ENCODE measurements at regions not wholly inside any gene's neighbourhood (a gene's known extent, or its start where the extent isn't known, plus 50 kb on each side); places are given as distances from the start of the nearest gene placed in this dataset.

DNA sequence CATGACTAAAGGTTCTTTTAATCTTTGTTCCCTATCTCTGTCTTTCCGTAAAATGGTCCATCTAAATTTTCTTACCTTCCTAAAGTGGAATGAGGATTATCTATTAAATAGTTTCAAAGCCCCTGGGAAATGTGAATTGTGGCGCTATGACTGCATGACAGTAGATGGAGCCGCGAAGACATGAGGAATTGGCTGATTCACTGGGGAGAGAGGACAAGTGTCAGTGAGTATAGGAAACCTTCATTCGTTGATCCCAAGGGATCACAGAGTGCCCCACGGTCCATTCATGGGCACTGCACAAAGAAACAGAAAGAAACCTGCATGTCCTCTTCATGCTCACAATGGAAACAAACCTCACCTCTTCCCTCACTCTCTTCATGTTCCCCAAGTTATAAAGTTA is 479.3 kb upstream of the BTBD3 start:
- intact Hi-C loops (cut with micrococcal nuclease; ENCODE audit: unreplicated experiment) = no loop called here
- Histone ChIP-seq H3K36me3 (ENCODE audit: control insufficient read depth in 2 of 2, insufficient read depth in 2 of 2, low read length in 1 of 2) (no peaks in the 10 kb centered on the region), H4K20me1 (ENCODE audit: control insufficient read depth, insufficient read depth) (no peaks in the 10 kb centered on the region), H3K79me2 (ENCODE audit: control insufficient read depth, insufficient read depth, low read length) (no peaks in the 10 kb centered on the region), H3K27ac (ENCODE audit: control insufficient read depth, insufficient read depth) (no peak overlapping the region), H3K4me3 (no peak overlapping the region), H3K4me2 (ENCODE audit: control insufficient read depth, insufficient read depth) (no peak overlapping the region), H3K9ac (ENCODE audit: control insufficient read depth, insufficient read depth, low read length) (no peak overlapping the region), H2AFZ (ENCODE audit: control insufficient read depth, low read depth, low read length) (no peak overlapping the region), H3K27me3 (replicated peaks in 1 of 2; ENCODE audit: control insufficient read depth in 2 of 2, insufficient read depth in 2 of 2, low read length in 1 of 2) (no peaks in the 10 kb centered on the region), H3K9me3 (replicated peaks; ENCODE audit: control insufficient read depth, insufficient read depth, low read length) (no peaks in the 10 kb centered on the region; the same call in 2 of the 3 replicates), H3K4me1 (ENCODE audit: control insufficient read depth, insufficient read depth, low read length) (no peaks in the 10 kb centered on the region)
- in situ Hi-C loops (cut with MboI) = no loop called here
- SMC1A ChIA-PET (ENCODE audit: uncharacterized antibody, unreplicated experiment) = no interaction called here
- no peak for ATAC-seq
- DNase-seq (ENCODE audit: low read depth, low spot score) = no peak
- FAIRE-seq = no peak
- no TSS peak for BruUV-seq (replicated peaks)
- CTCF ChIA-PET = no interaction called here
- RAD21 ChIA-PET (ENCODE audit: unreplicated experiment) = no interaction called here
- POLR2A ChIA-PET = interaction anchor here (1.1 kb wide), 1 partner anchor 20 kb away, joined by 3 read pairs; no protein-coding TSS in a partner anchor
- 54% methylated on average over 6 of the region's 6 CpGs for WGBS (ENCODE audit: insufficient coverage, insufficient replicate concordance, low lambda C conversion rate, missing lambda C conversion rate)
- TF ChIP-seq, protein P1, sequence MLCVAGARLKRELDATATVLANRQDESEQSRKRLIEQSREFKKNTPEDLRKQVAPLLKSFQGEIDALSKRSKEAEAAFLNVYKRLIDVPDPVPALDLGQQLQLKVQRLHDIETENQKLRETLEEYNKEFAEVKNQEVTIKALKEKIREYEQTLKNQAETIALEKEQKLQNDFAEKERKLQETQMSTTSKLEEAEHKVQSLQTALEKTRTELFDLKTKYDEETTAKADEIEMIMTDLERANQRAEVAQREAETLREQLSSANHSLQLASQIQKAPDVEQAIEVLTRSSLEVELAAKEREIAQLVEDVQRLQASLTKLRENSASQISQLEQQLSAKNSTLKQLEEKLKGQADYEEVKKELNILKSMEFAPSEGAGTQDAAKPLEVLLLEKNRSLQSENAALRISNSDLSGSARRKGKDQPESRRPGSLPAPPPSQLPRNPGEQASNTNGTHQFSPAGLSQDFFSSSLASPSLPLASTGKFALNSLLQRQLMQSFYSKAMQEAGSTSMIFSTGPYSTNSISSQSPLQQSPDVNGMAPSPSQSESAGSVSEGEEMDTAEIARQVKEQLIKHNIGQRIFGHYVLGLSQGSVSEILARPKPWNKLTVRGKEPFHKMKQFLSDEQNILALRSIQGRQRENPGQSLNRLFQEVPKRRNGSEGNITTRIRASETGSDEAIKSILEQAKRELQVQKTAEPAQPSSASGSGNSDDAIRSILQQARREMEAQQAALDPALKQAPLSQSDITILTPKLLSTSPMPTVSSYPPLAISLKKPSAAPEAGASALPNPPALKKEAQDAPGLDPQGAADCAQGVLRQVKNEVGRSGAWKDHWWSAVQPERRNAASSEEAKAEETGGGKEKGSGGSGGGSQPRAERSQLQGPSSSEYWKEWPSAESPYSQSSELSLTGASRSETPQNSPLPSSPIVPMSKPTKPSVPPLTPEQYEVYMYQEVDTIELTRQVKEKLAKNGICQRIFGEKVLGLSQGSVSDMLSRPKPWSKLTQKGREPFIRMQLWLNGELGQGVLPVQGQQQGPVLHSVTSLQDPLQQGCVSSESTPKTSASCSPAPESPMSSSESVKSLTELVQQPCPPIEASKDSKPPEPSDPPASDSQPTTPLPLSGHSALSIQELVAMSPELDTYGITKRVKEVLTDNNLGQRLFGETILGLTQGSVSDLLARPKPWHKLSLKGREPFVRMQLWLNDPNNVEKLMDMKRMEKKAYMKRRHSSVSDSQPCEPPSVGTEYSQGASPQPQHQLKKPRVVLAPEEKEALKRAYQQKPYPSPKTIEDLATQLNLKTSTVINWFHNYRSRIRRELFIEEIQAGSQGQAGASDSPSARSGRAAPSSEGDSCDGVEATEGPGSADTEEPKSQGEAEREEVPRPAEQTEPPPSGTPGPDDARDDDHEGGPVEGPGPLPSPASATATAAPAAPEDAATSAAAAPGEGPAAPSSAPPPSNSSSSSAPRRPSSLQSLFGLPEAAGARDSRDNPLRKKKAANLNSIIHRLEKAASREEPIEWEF (IDR thresholded peaks at IDR 0.05; ENCODE audit: insufficient replicate concordance, low read depth, low read length) = no peak
- TF ChIP-seq NR2C1 (IDR thresholded peaks at IDR 0.05) = no peak
- TF ChIP-seq MTA2 (IDR thresholded peaks at IDR 0.05; ENCODE audit: low read depth) = no peak
- TF ChIP-seq GABPA (IDR thresholded peaks at IDR 0.05; ENCODE audit: low read depth) = no peak
- TF ChIP-seq, protein P2, sequence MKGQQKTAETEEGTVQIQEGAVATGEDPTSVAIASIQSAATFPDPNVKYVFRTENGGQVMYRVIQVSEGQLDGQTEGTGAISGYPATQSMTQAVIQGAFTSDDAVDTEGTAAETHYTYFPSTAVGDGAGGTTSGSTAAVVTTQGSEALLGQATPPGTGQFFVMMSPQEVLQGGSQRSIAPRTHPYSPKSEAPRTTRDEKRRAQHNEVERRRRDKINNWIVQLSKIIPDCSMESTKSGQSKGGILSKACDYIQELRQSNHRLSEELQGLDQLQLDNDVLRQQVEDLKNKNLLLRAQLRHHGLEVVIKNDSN (IDR thresholded peaks at IDR 0.05; ENCODE audit: borderline replicate concordance, extremely low read length, insufficient read depth, low read depth, low read length) = no peak
- TF ChIP-seq CEBPB (IDR thresholded peaks at IDR 0.05; ENCODE audit: borderline replicate concordance in 1 of 2, low read depth in 2 of 2, low read length in 2 of 2) = no peak
- TF ChIP-seq NFIC (IDR thresholded peaks at IDR 0.05; ENCODE audit: low read depth, low read length) = no peak
- TF ChIP-seq NFXL1 (IDR thresholded peaks at IDR 0.05; ENCODE audit: borderline replicate concordance) = no peak
- TF ChIP-seq, protein P3, sequence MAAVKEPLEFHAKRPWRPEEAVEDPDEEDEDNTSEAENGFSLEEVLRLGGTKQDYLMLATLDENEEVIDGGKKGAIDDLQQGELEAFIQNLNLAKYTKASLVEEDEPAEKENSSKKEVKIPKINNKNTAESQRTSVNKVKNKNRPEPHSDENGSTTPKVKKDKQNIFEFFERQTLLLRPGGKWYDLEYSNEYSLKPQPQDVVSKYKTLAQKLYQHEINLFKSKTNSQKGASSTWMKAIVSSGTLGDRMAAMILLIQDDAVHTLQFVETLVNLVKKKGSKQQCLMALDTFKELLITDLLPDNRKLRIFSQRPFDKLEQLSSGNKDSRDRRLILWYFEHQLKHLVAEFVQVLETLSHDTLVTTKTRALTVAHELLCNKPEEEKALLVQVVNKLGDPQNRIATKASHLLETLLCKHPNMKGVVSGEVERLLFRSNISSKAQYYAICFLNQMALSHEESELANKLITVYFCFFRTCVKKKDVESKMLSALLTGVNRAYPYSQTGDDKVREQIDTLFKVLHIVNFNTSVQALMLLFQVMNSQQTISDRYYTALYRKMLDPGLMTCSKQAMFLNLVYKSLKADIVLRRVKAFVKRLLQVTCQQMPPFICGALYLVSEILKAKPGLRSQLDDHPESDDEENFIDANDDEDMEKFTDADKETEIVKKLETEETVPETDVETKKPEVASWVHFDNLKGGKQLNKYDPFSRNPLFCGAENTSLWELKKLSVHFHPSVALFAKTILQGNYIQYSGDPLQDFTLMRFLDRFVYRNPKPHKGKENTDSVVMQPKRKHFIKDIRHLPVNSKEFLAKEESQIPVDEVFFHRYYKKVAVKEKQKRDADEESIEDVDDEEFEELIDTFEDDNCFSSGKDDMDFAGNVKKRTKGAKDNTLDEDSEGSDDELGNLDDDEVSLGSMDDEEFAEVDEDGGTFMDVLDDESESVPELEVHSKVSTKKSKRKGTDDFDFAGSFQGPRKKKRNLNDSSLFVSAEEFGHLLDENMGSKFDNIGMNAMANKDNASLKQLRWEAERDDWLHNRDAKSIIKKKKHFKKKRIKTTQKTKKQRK (IDR thresholded peaks at IDR 0.05; ENCODE audit: low read depth, low read length) = no peak
- no peak for TF ChIP-seq RELA (IDR thresholded peaks at IDR 0.05; ENCODE audit: borderline replicate concordance, partially characterized antibody)
- TF ChIP-seq, protein P4, sequence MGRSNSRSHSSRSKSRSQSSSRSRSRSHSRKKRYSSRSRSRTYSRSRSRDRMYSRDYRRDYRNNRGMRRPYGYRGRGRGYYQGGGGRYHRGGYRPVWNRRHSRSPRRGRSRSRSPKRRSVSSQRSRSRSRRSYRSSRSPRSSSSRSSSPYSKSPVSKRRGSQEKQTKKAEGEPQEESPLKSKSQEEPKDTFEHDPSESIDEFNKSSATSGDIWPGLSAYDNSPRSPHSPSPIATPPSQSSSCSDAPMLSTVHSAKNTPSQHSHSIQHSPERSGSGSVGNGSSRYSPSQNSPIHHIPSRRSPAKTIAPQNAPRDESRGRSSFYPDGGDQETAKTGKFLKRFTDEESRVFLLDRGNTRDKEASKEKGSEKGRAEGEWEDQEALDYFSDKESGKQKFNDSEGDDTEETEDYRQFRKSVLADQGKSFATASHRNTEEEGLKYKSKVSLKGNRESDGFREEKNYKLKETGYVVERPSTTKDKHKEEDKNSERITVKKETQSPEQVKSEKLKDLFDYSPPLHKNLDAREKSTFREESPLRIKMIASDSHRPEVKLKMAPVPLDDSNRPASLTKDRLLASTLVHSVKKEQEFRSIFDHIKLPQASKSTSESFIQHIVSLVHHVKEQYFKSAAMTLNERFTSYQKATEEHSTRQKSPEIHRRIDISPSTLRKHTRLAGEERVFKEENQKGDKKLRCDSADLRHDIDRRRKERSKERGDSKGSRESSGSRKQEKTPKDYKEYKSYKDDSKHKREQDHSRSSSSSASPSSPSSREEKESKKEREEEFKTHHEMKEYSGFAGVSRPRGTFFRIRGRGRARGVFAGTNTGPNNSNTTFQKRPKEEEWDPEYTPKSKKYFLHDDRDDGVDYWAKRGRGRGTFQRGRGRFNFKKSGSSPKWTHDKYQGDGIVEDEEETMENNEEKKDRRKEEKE (IDR thresholded peaks at IDR 0.05) = no peak
- no peak for TF ChIP-seq SP1 (IDR thresholded peaks at IDR 0.05; ENCODE audit: low read depth, low read length)

All from GM12878 (cell line).